SK-N-MC (cell line): ENCODE measurements at regions not wholly inside any gene's neighbourhood (a gene's known extent, or its start where the extent isn't known, plus 50 kb on each side); places are given as distances from the start of the nearest gene placed in this dataset.
A peak's percentile ranks its signal among the peaks of the same experiment; 100 is the strongest.
"Not testable (repeated sequence)": the region's sequence is repeated elsewhere in the genome, so short reads cannot be mapped to it uniquely, and the experiment has no call there.

Experiments used
- DNase-seq: peaks from one replicate; pipeline ENCODE4 v3.0.0-alpha.2; 2011; ENCODE audit warnings: low read depth, low spot score
- H3K27ac ChIP-seq: fragments of 200-600 bp; sonication (generic); 2 replicates; pipeline ENCODE4 v1.5.1; 2016; ENCODE audit warnings: mixed run types
- H3K36me3 ChIP-seq: fragments of 200-600 bp; sonication (generic); 2 replicates; pipeline ENCODE4 v1.6.1; 2017; ENCODE audit warnings: antibody characterized with exemption, low read length, mixed read lengths; ENCODE audit not compliant: insufficient read depth
- H3K4me3 ChIP-seq: fragments of 200-600 bp; sonication (generic); 2 replicates; pipeline ENCODE4 v1.5.1; 2016
- H3K9ac ChIP-seq: fragments of 200-600 bp; sonication (generic); 2 replicates; pipeline ENCODE4 v1.8.0; 2017; ENCODE audit warnings: mixed run types, mixed read lengths; ENCODE audit not compliant: insufficient read length
- H3K9me3 ChIP-seq: fragments of 200-600 bp; sonication (generic); 2 replicates; pipeline ENCODE4 v1.6.1; 2017; ENCODE audit warnings: low read depth, mild to moderate bottlenecking, antibody characterized with exemption, low read length, moderate library complexity, mixed read lengths
- EZH2 ChIP-seq: fragments of 200-600 bp; sonication (generic); IDR thresholded peaks from one replicate; pipeline ENCODE4 v1.6.1; 2017; ENCODE audit warnings: antibody characterized with exemption
- FOXP2 ChIP-seq: optimal IDR thresholded peaks from 2 replicates; pipeline ENCODE3; 2011; ENCODE audit warnings: mild to moderate bottlenecking, moderate library complexity; ENCODE audit not compliant: insufficient read depth; ENCODE audit errors: extremely low read length, control extremely low read depth
- POLR2AphosphoS5 ChIP-seq: IDR thresholded peaks from 2 replicates; pipeline ENCODE4 v1.6.1; 2012; ENCODE audit warnings: mild to moderate bottlenecking, low read depth, low read length, borderline replicate concordance

DNA sequence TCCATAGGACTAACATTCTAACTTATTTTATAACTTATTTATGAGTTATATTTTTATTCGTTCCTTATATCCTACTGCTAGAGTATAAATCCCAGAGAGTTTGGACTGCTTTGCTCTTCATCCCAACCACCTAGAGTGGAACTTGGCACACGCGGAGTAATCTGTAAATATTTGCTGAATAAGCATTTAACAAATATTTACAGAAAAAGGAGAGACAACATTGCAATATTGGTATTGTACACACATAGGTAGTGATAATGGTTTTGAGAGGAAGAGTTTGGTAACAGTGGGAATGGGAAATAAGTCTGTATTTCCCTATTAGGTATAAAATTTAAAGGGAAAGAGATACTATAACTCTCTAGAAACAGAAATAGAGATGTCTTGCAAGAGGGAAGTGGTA lies 634.8 kb upstream of the CITED2 start:
- no peaks in the 10 kb centered on the region for H3K36me3 ChIP-seq
- no peak overlapping the region for H3K4me3 ChIP-seq
- no peak overlapping the region for H3K27ac ChIP-seq
- H3K9me3 ChIP-seq = no peaks in the 10 kb centered on the region
- H3K9ac ChIP-seq = no peak overlapping the region
- no peak for DNase-seq
- no peak for TF ChIP-seq FOXP2

- Histone ChIP-seq H3K27ac (no peak overlapping the region), H3K36me3 (no peaks in the 10 kb centered on the region), H3K9ac (no peak overlapping the region), H3K4me3 (no peak overlapping the region), H3K9me3 (no peaks in the 10 kb centered on the region)
- DNase-seq = no peak
- TF ChIP-seq FOXP2 (no peak), EZH2 (no peak), POLR2AphosphoS5 (no peak)
Observed at GRCh38 chr6:140007525-140007924, 633.1 kb upstream of the CITED2 start.

GRCh38 chr6:140003217-140003616 lies 628.8 kb upstream of the CITED2 start:
- DNase-seq = no peak
- Histone ChIP-seq H3K27ac (peak overlapping the region; percentile 99), H3K9ac (peak overlapping the region; percentile 49), H3K36me3 (no peaks in the 10 kb centered on the region), H3K9me3 (no peaks in the 10 kb centered on the region; the same call in 1 of the 2 replicates), H3K4me3 (peak overlapping the region; percentile 71; the same call in 1 of the 2 replicates)
- TF ChIP-seq EZH2 (no peak), POLR2AphosphoS5 (no peak), FOXP2 (no peak)

- DNase-seq = no peak
- no peaks in the 10 kb centered on the region for H3K36me3 ChIP-seq
- H3K27ac ChIP-seq = peak overlapping the region; percentile 99
- TF ChIP-seq EZH2 = no peak
- no peak for TF ChIP-seq FOXP2
- peak; percentile 74; the same call in 1 of the 2 replicates for TF ChIP-seq POLR2AphosphoS5
- H3K9me3 ChIP-seq = peaks cover 3% of the 10 kb centered on the region; the same call in 1 of the 2 replicates
- H3K9ac ChIP-seq = peak overlapping the region; percentile 75
- peak overlapping the region; percentile 71 for H3K4me3 ChIP-seq
Observed at GRCh38 chr6:140002396-140003022, 628.1 kb upstream of the CITED2 start.

- Histone ChIP-seq H3K4me3 (peak overlapping the region; percentile 71), H3K9ac (peak overlapping the region; percentile 75), H3K36me3 (no peaks in the 10 kb centered on the region), H3K9me3 (peaks cover 3% of the 10 kb centered on the region; the same call in 1 of the 2 replicates), H3K27ac (peak overlapping the region; percentile 99)
- peak; percentile 82 for DNase-seq
- TF ChIP-seq EZH2 (no peak), POLR2AphosphoS5 (no peak), FOXP2 (no peak)
Observed at GRCh38 chr6:140001821-140002341, 627.4 kb upstream of the CITED2 start.

DNA sequence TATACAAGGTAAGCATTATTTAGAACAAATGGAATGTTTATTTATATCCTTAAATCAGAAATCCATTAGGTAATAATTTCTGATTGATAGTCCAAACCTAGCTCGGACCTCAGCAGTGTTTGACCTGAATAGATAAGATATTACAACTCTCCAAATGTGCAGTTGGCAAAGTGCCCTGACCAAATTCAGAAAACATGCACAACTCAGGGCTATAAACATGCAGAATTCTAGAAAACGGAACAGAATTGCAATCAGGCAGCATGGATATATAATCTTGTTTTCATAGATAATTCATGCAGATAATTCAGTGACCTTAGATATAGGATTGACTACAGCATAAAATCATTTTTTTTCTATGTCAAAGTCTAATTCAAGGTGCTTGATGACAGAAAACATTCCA lies 626.6 kb upstream of the CITED2 start:
- no peaks in the 10 kb centered on the region for H3K36me3 ChIP-seq
- TF ChIP-seq POLR2AphosphoS5 (no peak), FOXP2 (no peak), EZH2 (no peak)
- peak overlapping the region; percentile 71 for H3K4me3 ChIP-seq
- H3K9me3 ChIP-seq = peaks cover 3% of the 10 kb centered on the region; the same call in 1 of the 2 replicates
- no peak for DNase-seq
- H3K27ac ChIP-seq = peak overlapping the region; percentile 99
- peak overlapping the region; percentile 75 for H3K9ac ChIP-seq

- DNase-seq, H3K4me3 ChIP-seq, H3K9me3 ChIP-seq, H3K27ac ChIP-seq, H3K36me3 ChIP-seq, H3K9ac ChIP-seq: not testable (repeated sequence)
Observed at GRCh38 chr6:139999661-140000060, 625.2 kb upstream of the CITED2 start.

- 0 out of 2 replicates have a peak overlapping the region, but pooled peaks have one; percentile 43 for H3K27ac ChIP-seq
- H3K4me3 ChIP-seq, H3K9ac ChIP-seq, H3K9me3 ChIP-seq, DNase-seq, H3K36me3 ChIP-seq: not testable (repeated sequence)
Observed at GRCh38 chr6:139998478-139998877, 624.0 kb upstream of the CITED2 start.

GRCh38 chr6:139996253-139996834 lies 621.9 kb upstream of the CITED2 start:
- TF ChIP-seq FOXP2 (no peak), EZH2 (no peak), POLR2AphosphoS5 (no peak)
- DNase-seq = no peak
- Histone ChIP-seq H3K9ac (no peak overlapping the region), H3K36me3 (no peaks in the 10 kb centered on the region), H3K9me3 (peaks cover 3% of the 10 kb centered on the region; the same call in 1 of the 2 replicates), H3K27ac (no peak overlapping the region), H3K4me3 (no peak overlapping the region)
